HepG2 (cell line): ENCODE measurements at regions not wholly inside any gene's neighbourhood (a gene's known extent, or its start where the extent isn't known, plus 50 kb on each side); places are given as distances from the start of the nearest gene placed in this dataset.

Experiments used
- ATAC-seq: fragments of 200-7000 bp; cut with Tn5 transposase; 3 replicates; pipeline ENCODE4 v1.9.1; 2020; ENCODE audit warnings: mild to moderate bottlenecking, moderate library complexity
- BruUV-seq: library from RNA; stranded (reverse); fragments of 400-500 nt; replicated peaks from 2 replicates; lab custom pipeline; 2021; lab: Mats Ljungman, UMichigan
- CTCF ChIA-PET: fragments of 300-600 bp; formaldehyde crosslinking; extraction: SDS; loops from one replicate; lab custom pipeline; 2021; ENCODE audit warnings: low total read pairs, inconsistent platforms, low intra/inter-chr PET ratio; lab: Yijun Ruan, JAX
- POLR2A ChIA-PET: fragments of 350-600 bp; sonication (Branson Sonifier 250); formaldehyde crosslinking; loops from one replicate; lab custom pipeline; 2020; ENCODE audit warnings: antibody characterized with exemption, inconsistent platforms; lab: Yijun Ruan, JAX
- DNase-seq: peaks from one replicate; pipeline ENCODE4 v3.0.0-alpha.2; 2015; ENCODE audit warnings: low spot score
- FAIRE-seq: peaks from 3 replicates; lab custom pipeline; 2011; peaks lifted over from hg19 to GRCh38; lab: Jason Lieb, UNC
- H2AFZ ChIP-seq: one replicate; pipeline ENCODE4 v1.6.1; 2011; ENCODE audit warnings: low read length, inconsistent platforms
- H3K27ac ChIP-seq: fragments of 300-600 bp; 3 replicates; pipeline ENCODE4 v1.8.0; 2011; ENCODE audit warnings: mixed run types, mild to moderate bottlenecking, mixed read lengths, low read length, inconsistent platforms; ENCODE audit not compliant: insufficient read depth; ENCODE audit errors: extremely low read length
- H3K27me3 ChIP-seq, 2 experiments: fragments of 200-600 bp in 1 of 2; 2 replicates in 1 of 2; 3 replicates in 1 of 2; pipeline versions ENCODE4 v1.6.0 to v1.8.0; 2011; ENCODE audit warnings: low read length in 2 of 2, mild to moderate bottlenecking in 2 of 2, moderate library complexity in 2 of 2, inconsistent platforms in 1 of 2; ENCODE audit not compliant: insufficient read depth in 2 of 2, control insufficient read depth in 1 of 2
- H3K36me3 ChIP-seq, 2 experiments: fragments of 200-600 bp in 1 of 2; replicated peaks in 1 of 2; 2 replicates in 1 of 2; 3 replicates in 1 of 2; pipeline versions ENCODE4 v1.5.1 to v1.8.0; 2011; ENCODE audit warnings: low read length in 2 of 2, inconsistent platforms in 1 of 2; ENCODE audit not compliant: insufficient read depth in 2 of 2, control insufficient read depth in 1 of 2
- H3K4me1 ChIP-seq: 2 replicates; pipeline ENCODE4 v1.5.1; 2012; ENCODE audit warnings: low read length, inconsistent platforms; ENCODE audit not compliant: insufficient read depth
- H3K4me2 ChIP-seq: 2 replicates; pipeline ENCODE4 v1.6.0; 2011; ENCODE audit warnings: low read depth, low read length, inconsistent platforms
- H3K4me3 ChIP-seq, 3 experiments: fragments of 200-600 bp in 1 of 3; sonication (generic), shearing (Covaris generic) in 1 of 3; replicated peaks in 1 of 3; 2 replicates each; pipeline ENCODE4 v1.5.1; 2011 to 2016; ENCODE audit warnings: low read length in 3 of 3, inconsistent platforms in 2 of 3, low read depth in 2 of 3, mild to moderate bottlenecking in 2 of 3, control low read depth in 1 of 3, mixed read lengths in 1 of 3; ENCODE audit not compliant: insufficient read depth in 1 of 3
- H3K79me2 ChIP-seq: one replicate; pipeline ENCODE4 v1.6.1; 2011; ENCODE audit warnings: low read length, inconsistent platforms; ENCODE audit not compliant: insufficient read depth
- H3K9ac ChIP-seq: 2 replicates; pipeline ENCODE4 v1.6.0; 2011; ENCODE audit warnings: mild to moderate bottlenecking, low read depth, low read length, inconsistent platforms; ENCODE audit not compliant: insufficient read depth
- H3K9me3 ChIP-seq: 2 replicates; pipeline ENCODE4 v1.5.1; 2012; ENCODE audit warnings: mild to moderate bottlenecking, low read length
- H4K20me1 ChIP-seq: 2 replicates; pipeline ENCODE4 v1.6.0; 2011; ENCODE audit warnings: inconsistent platforms, mild to moderate bottlenecking, low read length, moderate library complexity; ENCODE audit not compliant: insufficient read depth
- CSRNP1 ChIP-seq: sonication (generic); formaldehyde crosslinking; IDR thresholded peaks from 2 replicates; pipeline ENCODE4 v1.8.1; 2023; ENCODE audit warnings: mild to moderate bottlenecking, missing genetic modification reagents
- ETS1 ChIP-seq: sonication (generic); formaldehyde crosslinking; IDR thresholded peaks from 2 replicates; pipeline ENCODE4 v1.4.0; 2020; ENCODE audit warnings: missing genetic modification reagents
- HNF1A ChIP-seq, 2 experiments: sonication (generic) in 1 of 2; formaldehyde crosslinking in 1 of 2; IDR thresholded peaks; 2 replicates each; pipeline versions ENCODE4 v1.4.0 to v1.6.1; 2016 to 2020; ENCODE audit warnings: borderline replicate concordance in 1 of 2, low read depth in 1 of 2, mild to moderate bottlenecking in 1 of 2, missing genetic modification reagents in 1 of 2
- MEIS2 ChIP-seq: sonication (generic); formaldehyde crosslinking; IDR thresholded peaks from 2 replicates; pipeline ENCODE4 v1.9.0; 2021; ENCODE audit warnings: mild to moderate bottlenecking, missing genetic modification reagents
- ZFP36L2 ChIP-seq: sonication (generic); formaldehyde crosslinking; IDR thresholded peaks from 2 replicates; pipeline ENCODE4 v1.4.0; 2020; ENCODE audit warnings: missing genetic modification reagents
- ZNF251 ChIP-seq: sonication (generic); formaldehyde crosslinking; IDR thresholded peaks from 2 replicates; pipeline ENCODE4 v1.9.0; 2021; ENCODE audit warnings: mild to moderate bottlenecking, missing genetic modification reagents
- ZNF468 ChIP-seq: sonication (generic); formaldehyde crosslinking; IDR thresholded peaks from 2 replicates; pipeline ENCODE4 v1.8.0; 2022; ENCODE audit warnings: mild to moderate bottlenecking, moderate library complexity, missing genetic modification reagents
- ZSCAN30 ChIP-seq: sonication (generic); formaldehyde crosslinking; IDR thresholded peaks from 2 replicates; pipeline ENCODE4 v1.5.0; 2020; ENCODE audit warnings: mild to moderate bottlenecking, missing genetic modification reagents
- ZSCAN31 ChIP-seq: sonication (generic); formaldehyde crosslinking; IDR thresholded peaks from 2 replicates; pipeline ENCODE4 v1.5.0; 2020; ENCODE audit warnings: low read depth, mild to moderate bottlenecking, missing genetic modification reagents
- WGBS: methylation state at CpG from one replicate; pipeline ENCODE4 v1.1.6; 2017; ENCODE audit warnings: low lambda C conversion rate; 5-methylcytosine and 5-hydroxymethylcytosine counted together
- in situ Hi-C: cut with HindIII; loops from 2 replicates; pipeline ENCODE4 v1.10.0; 2017; ENCODE audit warnings: low pct_unique_long_range_greater_than_20kb; ENCODE audit not compliant: extremely low pct_ligation_motif_present
- intact Hi-C: fragments of 100-400 bp; cut with micrococcal nuclease; formaldehyde crosslinking; loops from one replicate; pipeline ENCODE4 v1.10.0; 2022; ENCODE audit not compliant: unreplicated experiment

- no peak for TF ChIP-seq ETS1 (CRISPR knock-in tag)
These were observed 224.5 kb upstream of the GLI3 start (continued) for GRCh38 chr7:42461537-42461936.

- POLR2A ChIA-PET, result no interaction called here
- DNase-seq (no peak), FAIRE-seq (no peak), ATAC-seq (no peak)
- intact Hi-C loops, result no loop called here
- Histone ChIP-seq H3K4me3 (no peak overlapping the region), H3K36me3 (no peaks in the 10 kb centered on the region), H3K27me3 (no peaks in the 10 kb centered on the region), H4K20me1 (no peaks in the 10 kb centered on the region), H3K9ac (no peak overlapping the region), H3K79me2 (no peaks in the 10 kb centered on the region), H3K4me2 (no peak overlapping the region), H2AFZ (no peak overlapping the region), H3K9me3 (no peaks in the 10 kb centered on the region), H3K27ac (no peak overlapping the region), H3K4me1 (no peaks in the 10 kb centered on the region)
- no TSS peak for BruUV-seq
- 0% methylated on average over 1 of the region's 1 CpG for WGBS
- TF ChIP-seq ZSCAN30 (CRISPR knock-in tag) (no peak), ZSCAN31 (no peak), ZNF468 (CRISPR knock-in tag) (no peak), ZNF251 (CRISPR knock-in tag) (no peak), CSRNP1 (no peak), HNF1A (IDR thresholded peaks at IDR 0.05; ENCODE audit: low read depth) (no peak), HNF1A (CRISPR knock-in tag; IDR thresholded peaks at IDR 0.05; ENCODE audit: borderline replicate concordance) (no peak), ZFP36L2 (CRISPR knock-in tag) (no peak), MEIS2 (CRISPR knock-in tag) (no peak)
- CTCF ChIA-PET, result no interaction called here
- in situ Hi-C loops, result no loop called here
These were observed 223.9 kb upstream of the GLI3 start for GRCh38 chr7:42460933-42461332.
